ENCODE measurements at regions not wholly inside any gene's neighbourhood (a gene's known extent, or its start where the extent isn't known, plus 50 kb on each side); places are given as distances from the start of the nearest gene placed in this dataset.

DNA sequence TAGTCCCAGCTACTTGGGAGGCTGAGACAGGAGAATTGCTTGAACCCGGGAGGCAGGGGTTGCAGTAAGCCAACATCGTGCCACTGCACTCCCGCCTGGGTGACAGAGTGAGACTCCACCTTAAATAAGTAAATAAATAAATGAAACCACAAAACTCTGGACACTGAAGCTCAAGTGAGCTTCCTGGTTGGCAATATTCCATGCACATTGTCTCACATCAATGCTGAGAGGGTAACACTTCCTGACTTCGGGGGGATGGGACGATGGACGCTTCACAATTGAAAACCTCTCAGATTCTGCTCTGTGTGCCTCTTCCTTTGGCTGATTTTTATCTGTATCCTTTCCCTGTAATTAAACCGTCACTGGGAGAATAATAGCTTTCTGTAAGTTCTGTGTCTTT lies 70.0 kb upstream of the ZNF644 start:
- Histone ChIP-seq H3K4me1 (replicated peaks in 1 of 4; ENCODE audit: control insufficient read depth in 3 of 4, insufficient read depth in 4 of 4, low read length in 3 of 4) (peaks cover 0 to 5% (median 2%) of the 10 kb centered on the region in 4 experiments; a peak in 3 of 7 replicates), H2AFZ (ENCODE audit: low read length) (no peak overlapping the region), H3K23me2 (ENCODE audit: low read depth, low read length) (no peaks in the 10 kb centered on the region), H2BK20ac (ENCODE audit: low read length) (0 out of 2 replicates have a peak overlapping the region, but pooled peaks have one; percentile 67), H3K79me1 (ENCODE audit: low read depth, low read length) (no peaks in the 10 kb centered on the region), H2BK15ac (ENCODE audit: low read length) (no peak overlapping the region), H3K56ac (replicated peaks; ENCODE audit: insufficient read length, low read depth, low read length) (no peak overlapping the region), H2BK12ac (ENCODE audit: low read depth, low read length) (no peak overlapping the region), H3K23ac (ENCODE audit: insufficient read length) (no peak overlapping the region), H4K5ac (ENCODE audit: insufficient read length, low read depth, low read length) (no peak overlapping the region), H4K20me1 (replicated peaks in 1 of 2; ENCODE audit: control insufficient read depth in 1 of 2, insufficient read depth in 2 of 2, low read length in 2 of 2) (no peaks in the 10 kb centered on the region), H3K79me2 (ENCODE audit: control insufficient read depth in 1 of 2, insufficient read depth in 2 of 2, low read length in 2 of 2) (no peaks in the 10 kb centered on the region), H3K27ac (ENCODE audit: low read depth, low read length) (no peak overlapping the region), H4K8ac (ENCODE audit: extremely low read depth, insufficient read depth, low read length) (no peak overlapping the region), H3K4me2 (ENCODE audit: insufficient read depth in 1 of 2, low read depth in 2 of 2, low read length in 2 of 2) (no peak overlapping the region), H4K91ac (replicated peaks; ENCODE audit: insufficient read length, low read length) (no peak overlapping the region), H3K9ac (replicated peaks in 1 of 4; ENCODE audit: extremely low read depth in 1 of 4, low read depth in 3 of 4, low read length in 3 of 4) (no peak overlapping the region), H3K27me3 (replicated peaks in 1 of 4; ENCODE audit: control insufficient read depth in 3 of 4, extremely low read depth in 1 of 4, insufficient read depth in 3 of 4, low read length in 3 of 4) (no peaks in the 10 kb centered on the region), H2BK5ac (ENCODE audit: low read depth, low read length) (no peak overlapping the region), H2AK5ac (ENCODE audit: low read depth, low read length) (no peak overlapping the region), H3K4me3 (ENCODE audit: extremely low read depth in 1 of 4, insufficient read depth in 2 of 4, low read depth in 3 of 4, low read length in 4 of 4) (no peak overlapping the region), H3K9me3 (ENCODE audit: insufficient read depth in 2 of 2, low read depth in 1 of 2, low read length in 1 of 2) (peaks cover 6 to 12% of the 10 kb centered on the region in 2 experiments; a peak in 3 of 4 replicates), H3K4ac (replicated peaks; ENCODE audit: insufficient read length, low read depth, low read length) (no peak overlapping the region), H3K18ac (ENCODE audit: extremely low read depth, low read length) (no peak overlapping the region), H3K36me3 (ENCODE audit: control insufficient read depth in 2 of 4, insufficient read depth in 4 of 4, low read length in 3 of 4) (no peaks in the 10 kb centered on the region; a peak in 1 of 8 replicates), H2BK120ac (replicated peaks; ENCODE audit: low read depth, low read length) (no peak overlapping the region), H3K14ac (ENCODE audit: insufficient read length) (no peak overlapping the region)
- no peak for DNase-seq (ENCODE audit: low read depth in 1 of 2, low spot score in 2 of 2)
- 91% methylated on average over 7 of the region's 7 CpGs; no CpG with 5 or more reads in 1 of the 2 experiments for WGBS, 2 experiments (ENCODE audit: extremely low coverage in 1 of 2, insufficient coverage in 1 of 2, insufficient read length in 1 of 2, insufficient replicate concordance in 2 of 2, low coverage in 1 of 2, low lambda C conversion rate in 2 of 2, missing lambda C conversion rate in 1 of 2)
- ChIA-PET CTCF (ENCODE audit: partially characterized antibody) (interaction anchor here (0.5 to 0.7 kb wide), 4 partner anchors 11 to 368 kb away, joined by 3 read pairs; no protein-coding TSS in a partner anchor), POLR2A (ENCODE audit: partially characterized antibody) (no interaction called here)
- no peak for FAIRE-seq
- no peak for TF ChIP-seq MAX (IDR thresholded peaks at IDR 0.05)

Measured in H1 (cell line).